ENCODE measurements at regions not wholly inside any gene's neighbourhood (a gene's known extent, or its start where the extent isn't known, plus 50 kb on each side); places are given as distances from the start of the nearest gene placed in this dataset.

DNA sequence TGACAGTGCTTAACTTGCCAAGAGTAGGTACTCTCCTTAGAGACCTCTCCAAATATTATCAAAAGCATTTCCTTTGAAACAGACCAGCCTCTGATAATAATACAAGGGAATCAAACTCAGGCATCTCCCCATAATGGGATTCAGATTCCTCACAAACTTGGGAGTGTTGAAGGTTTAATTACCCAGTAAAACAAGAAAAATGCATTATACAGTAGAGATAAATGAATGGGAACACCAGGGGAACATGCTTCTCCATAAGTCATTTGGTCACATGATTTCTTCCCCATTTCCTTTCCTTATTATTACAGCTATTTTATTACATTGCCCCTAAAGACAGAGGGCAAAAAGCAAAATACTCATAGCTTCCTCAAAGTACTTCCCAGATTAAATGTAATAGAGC, 325.0 kb upstream of the CDIN1 start:
- H3K9me3 ChIP-seq (ENCODE audit: low read length) = no peaks in the 10 kb centered on the region
- H3K9me2 ChIP-seq (ENCODE audit: insufficient read depth, low read length) = no peaks in the 10 kb centered on the region
- H3F3A ChIP-seq (ENCODE audit: insufficient read depth, low read length, poor library complexity, severe bottlenecking) = no peaks in the 10 kb centered on the region
- no peaks in the 10 kb centered on the region for H3K79me2 ChIP-seq (replicated peaks; ENCODE audit: insufficient read depth, low read length)
- no peak for TF ChIP-seq POLR2AphosphoS5 (IDR thresholded peaks at IDR 0.05)
- TF ChIP-seq, protein P1, sequence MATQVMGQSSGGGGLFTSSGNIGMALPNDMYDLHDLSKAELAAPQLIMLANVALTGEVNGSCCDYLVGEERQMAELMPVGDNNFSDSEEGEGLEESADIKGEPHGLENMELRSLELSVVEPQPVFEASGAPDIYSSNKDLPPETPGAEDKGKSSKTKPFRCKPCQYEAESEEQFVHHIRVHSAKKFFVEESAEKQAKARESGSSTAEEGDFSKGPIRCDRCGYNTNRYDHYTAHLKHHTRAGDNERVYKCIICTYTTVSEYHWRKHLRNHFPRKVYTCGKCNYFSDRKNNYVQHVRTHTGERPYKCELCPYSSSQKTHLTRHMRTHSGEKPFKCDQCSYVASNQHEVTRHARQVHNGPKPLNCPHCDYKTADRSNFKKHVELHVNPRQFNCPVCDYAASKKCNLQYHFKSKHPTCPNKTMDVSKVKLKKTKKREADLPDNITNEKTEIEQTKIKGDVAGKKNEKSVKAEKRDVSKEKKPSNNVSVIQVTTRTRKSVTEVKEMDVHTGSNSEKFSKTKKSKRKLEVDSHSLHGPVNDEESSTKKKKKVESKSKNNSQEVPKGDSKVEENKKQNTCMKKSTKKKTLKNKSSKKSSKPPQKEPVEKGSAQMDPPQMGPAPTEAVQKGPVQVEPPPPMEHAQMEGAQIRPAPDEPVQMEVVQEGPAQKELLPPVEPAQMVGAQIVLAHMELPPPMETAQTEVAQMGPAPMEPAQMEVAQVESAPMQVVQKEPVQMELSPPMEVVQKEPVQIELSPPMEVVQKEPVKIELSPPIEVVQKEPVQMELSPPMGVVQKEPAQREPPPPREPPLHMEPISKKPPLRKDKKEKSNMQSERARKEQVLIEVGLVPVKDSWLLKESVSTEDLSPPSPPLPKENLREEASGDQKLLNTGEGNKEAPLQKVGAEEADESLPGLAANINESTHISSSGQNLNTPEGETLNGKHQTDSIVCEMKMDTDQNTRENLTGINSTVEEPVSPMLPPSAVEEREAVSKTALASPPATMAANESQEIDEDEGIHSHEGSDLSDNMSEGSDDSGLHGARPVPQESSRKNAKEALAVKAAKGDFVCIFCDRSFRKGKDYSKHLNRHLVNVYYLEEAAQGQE (IDR thresholded peaks at IDR 0.05; ENCODE audit: borderline replicate concordance) = no peak
- TF ChIP-seq MXI1 (conservative IDR thresholded peaks at IDR 0.05; ENCODE audit: poor library complexity, severe bottlenecking) = no peak
- no peak overlapping the region for H3K4me3 ChIP-seq (ENCODE audit: low read length)
- no peak overlapping the region for H3K4me2 ChIP-seq (ENCODE audit: low read length)
- no peaks in the 10 kb centered on the region for H3K36me3 ChIP-seq (ENCODE audit: insufficient read depth, low read length)
- H3K27ac ChIP-seq (ENCODE audit: low read length) = no peak overlapping the region
- H4K20me1 ChIP-seq (ENCODE audit: insufficient read depth) = no peaks in the 10 kb centered on the region
- no peak overlapping the region for H2AFZ ChIP-seq (ENCODE audit: low read depth, low read length)
- H3K9ac ChIP-seq (ENCODE audit: low read length) = no peak overlapping the region
- H3K27me3 ChIP-seq (ENCODE audit: insufficient read depth, low read depth, low read length) = no peaks in the 10 kb centered on the region

GRCh38 chr15:36256404-36256807, 323.0 kb upstream of the CDIN1 start:
- no peaks in the 10 kb centered on the region for H3K79me2 ChIP-seq (replicated peaks; ENCODE audit: insufficient read depth, low read length)
- no peaks in the 10 kb centered on the region for H3K36me3 ChIP-seq (ENCODE audit: insufficient read depth, low read length)
- no peaks in the 10 kb centered on the region for H4K20me1 ChIP-seq (ENCODE audit: insufficient read depth)
- H3K27me3 ChIP-seq (ENCODE audit: insufficient read depth, low read depth, low read length) = no peaks in the 10 kb centered on the region
- H2AFZ ChIP-seq (ENCODE audit: low read depth, low read length) = no peak overlapping the region
- H3K9ac ChIP-seq (ENCODE audit: low read length) = no peak overlapping the region
- TF ChIP-seq, protein P1 (IDR thresholded peaks at IDR 0.05; ENCODE audit: borderline replicate concordance) = no peak
- TF ChIP-seq POLR2AphosphoS5 (IDR thresholded peaks at IDR 0.05) = peak; percentile 66
- TF ChIP-seq SMC3 (conservative IDR thresholded peaks at IDR 0.05; ENCODE audit: poor library complexity) = no peak
- H3K4me3 ChIP-seq (ENCODE audit: low read length) = no peak overlapping the region
- no peak overlapping the region for H3K27ac ChIP-seq (ENCODE audit: low read length)
- H3F3A ChIP-seq (ENCODE audit: insufficient read depth, low read length, poor library complexity, severe bottlenecking) = no peaks in the 10 kb centered on the region
- no peaks in the 10 kb centered on the region for H3K9me3 ChIP-seq (ENCODE audit: low read length)
- H3K9me2 ChIP-seq (ENCODE audit: insufficient read depth, low read length) = no peaks in the 10 kb centered on the region
- H3K4me2 ChIP-seq (ENCODE audit: low read length) = no peak overlapping the region

DNA sequence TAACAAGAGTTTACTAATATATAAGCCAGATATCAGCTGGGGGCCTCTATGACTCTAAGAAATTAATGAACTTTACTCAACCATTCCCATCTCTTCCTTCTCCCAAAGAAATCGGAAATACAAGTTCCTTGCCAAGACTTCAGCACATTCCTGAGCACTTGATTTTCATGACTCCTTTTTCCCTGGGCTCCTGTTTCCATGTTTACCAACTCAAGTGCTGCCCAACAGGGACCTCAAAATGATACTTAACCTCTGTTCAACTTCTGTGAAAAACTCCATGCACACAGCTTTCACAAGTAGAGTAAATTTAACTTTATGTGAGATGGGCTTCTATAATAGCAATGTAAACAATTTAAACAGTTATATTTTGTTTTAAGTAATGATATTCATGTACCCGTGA, 315.8 kb upstream of the CDIN1 start:
- TF ChIP-seq SMC3 (conservative IDR thresholded peaks at IDR 0.05; ENCODE audit: poor library complexity) (no peak), EP300 (conservative IDR thresholded peaks at IDR 0.05; ENCODE audit: poor library complexity, severe bottlenecking) (no peak), RAD21 (conservative IDR thresholded peaks at IDR 0.05) (no peak), CTCF (IDR thresholded peaks at IDR 0.05; ENCODE audit: poor library complexity, severe bottlenecking) (no peak), EZH2 (IDR thresholded peaks at IDR 0.05; ENCODE audit: borderline replicate concordance, insufficient read depth, low read length, poor library complexity, severe bottlenecking) (no peak), MXI1 (conservative IDR thresholded peaks at IDR 0.05; ENCODE audit: poor library complexity, severe bottlenecking) (no peak), POLR2AphosphoS5 (IDR thresholded peaks at IDR 0.05) (no peak), TAF1 (IDR thresholded peaks at IDR 0.05; ENCODE audit: low read depth) (no peak)
- TF ChIP-seq, protein P1 (IDR thresholded peaks at IDR 0.05; ENCODE audit: borderline replicate concordance) = no peak
- no peak overlapping the region for H3K9ac ChIP-seq (ENCODE audit: low read length)

More for the DNA sequence above, 315.8 kb upstream of the CDIN1 start:
- no peaks in the 10 kb centered on the region for H3K9me3 ChIP-seq (ENCODE audit: low read length)
- H3K4me2 ChIP-seq (ENCODE audit: low read length) = no peak overlapping the region
- no peak overlapping the region for H3K4me3 ChIP-seq (ENCODE audit: low read length)
- no peak overlapping the region for H3K27ac ChIP-seq (ENCODE audit: low read length)
- H3K36me3 ChIP-seq (ENCODE audit: insufficient read depth, low read length) = no peaks in the 10 kb centered on the region
- no peaks in the 10 kb centered on the region for H3F3A ChIP-seq (ENCODE audit: insufficient read depth, low read length, poor library complexity, severe bottlenecking)
- no peaks in the 10 kb centered on the region for H4K20me1 ChIP-seq (ENCODE audit: insufficient read depth)
- H2AFZ ChIP-seq (ENCODE audit: low read depth, low read length) = no peak overlapping the region
- no peaks in the 10 kb centered on the region for H3K79me2 ChIP-seq (replicated peaks; ENCODE audit: insufficient read depth, low read length)
- no peaks in the 10 kb centered on the region for H3K9me2 ChIP-seq (ENCODE audit: insufficient read depth, low read length)
- no peaks in the 10 kb centered on the region for H3K27me3 ChIP-seq (ENCODE audit: insufficient read depth, low read depth, low read length)

All from neural cell (in vitro differentiated cells).